Adrenal gland (tissue), 9 donors: ENCODE measurements at regions not wholly inside any gene's neighbourhood (a gene's known extent, or its start where the extent isn't known, plus 50 kb on each side); places are given as distances from the start of the nearest gene placed in this dataset.

ENCODE experiments used
- DNase-seq, 7 donors: peaks; one replicate each; pipeline ENCODE4 v3.0.0-alpha.2; 2019 to 2020
- H3K27ac ChIP-seq, 5 donors: fragments of 200-600 bp; sonication (generic) in 4 of 5; 1 replicate in 3 of 5; 2 replicates in 2 of 5; pipeline versions ENCODE4 v1.5.1 to v1.8.0; 2016 to 2020; ENCODE audit warnings: mild to moderate bottlenecking in 1 of 5
- H3K27me3 ChIP-seq: fragments of 200-600 bp; 2 replicates; pipeline ENCODE4 v1.8.0; 2021
- H3K36me3 ChIP-seq, 2 donors: fragments of 200-600 bp; replicated peaks in 1 of 2; 1 replicate in 1 of 2; 2 replicates in 1 of 2; pipeline versions ENCODE4 v1.5.1 to v1.8.0; 2018 to 2022
- H3K4me1 ChIP-seq, 2 donors: fragments of 200-600 bp; replicated peaks in 1 of 2; 1 replicate in 1 of 2; 2 replicates in 1 of 2; pipeline versions ENCODE4 v1.5.1 to v1.8.0; 2018 to 2021
- H3K4me3 ChIP-seq, 4 donors: fragments of 200-600 bp; sonication (generic) in 3 of 4; one replicate each; pipeline ENCODE4 v1.5.1; 2016 to 2018
- H3K9me3 ChIP-seq, 3 donors: fragments of 200-600 bp; sonication (generic) in 1 of 3; replicated peaks in 1 of 3; 1 replicate in 2 of 3; 2 replicates in 1 of 3; pipeline versions ENCODE4 v1.5.1 to v1.8.0; 2016 to 2021
- CTCF ChIP-seq, 6 experiments: fragments of 450-650 bp in 4 of 6; fragments of 200-600 bp in 2 of 6; sonication (generic) in 1 of 6; IDR thresholded peaks; 1 replicate in 5 of 6; 2 replicates in 1 of 6; pipeline versions ENCODE4 v1.5.1 to v1.8.0; 2016 to 2021; ENCODE audit warnings: antibody characterized with exemption in 6 of 6, mild to moderate bottlenecking in 2 of 6, moderate library complexity in 1 of 6
- POLR2A ChIP-seq, 2 donors: fragments of 450-650 bp; IDR thresholded peaks; one replicate each; pipeline ENCODE4 v1.6.1; 2017; ENCODE audit warnings: antibody characterized with exemption in 2 of 2, mild to moderate bottlenecking in 2 of 2, moderate library complexity in 1 of 2
- WGBS, 4 donors: extraction: QIAGEN DNeasy Blood & Tissue Kit in 2 of 4; methylation state at CpG; one replicate each; pipeline versions ENCODE4 v1.1.5 to v1.1.7; 2013 to 2017; 5-methylcytosine and 5-hydroxymethylcytosine counted together
- intact Hi-C, 2 donors: fragments of 100-400 bp; cut with DNase I; formaldehyde crosslinking; loops; one replicate each; pipeline versions ENCODE4 v1.14.1 to v1.15.0; 2022 to 2023
- small RNA-seq, 2 donors: library from RNA; depleted of rRNA; stranded (forward); fragments of <200 nt; gene quantifications; one replicate each; pipeline ENCODE3, GENCODE V24; 2016
- donor health status: healthy with polysubstance abuse.
- donor health status: Bipolar disorder and iron deficiency.
- donor health status: DM: yes; HTN: yes; CAD: no.
- donor health status: DM: no; HTN: no; CAD: no.
- donor health status: DM: no; HTN: no; CAD: no.

- no peaks in the 10 kb centered on the region for H3K36me3 ChIP-seq
- H3K9me3 ChIP-seq, result no peaks in the 10 kb centered on the region
- H3K27me3 ChIP-seq, result no peaks in the 10 kb centered on the region
- WGBS, 4 donors, result 81 to 93% (median 88%) methylated on average over 6 of the region's 6 CpGs
- H3K4me3 ChIP-seq, result no peak overlapping the region
- intact Hi-C loops, result no loop called here
- no peaks in the 10 kb centered on the region for H3K4me1 ChIP-seq
- no peak for DNase-seq
- TF ChIP-seq POLR2A (IDR thresholded peaks at IDR 0.05), result no peak
- TF ChIP-seq CTCF (IDR thresholded peaks at IDR 0.05), result no peak
- no peak overlapping the region for H3K27ac ChIP-seq
Measured at GRCh38 chr15:67011617-67012005, 53.8 kb upstream of the SMAD3 start.

DNA sequence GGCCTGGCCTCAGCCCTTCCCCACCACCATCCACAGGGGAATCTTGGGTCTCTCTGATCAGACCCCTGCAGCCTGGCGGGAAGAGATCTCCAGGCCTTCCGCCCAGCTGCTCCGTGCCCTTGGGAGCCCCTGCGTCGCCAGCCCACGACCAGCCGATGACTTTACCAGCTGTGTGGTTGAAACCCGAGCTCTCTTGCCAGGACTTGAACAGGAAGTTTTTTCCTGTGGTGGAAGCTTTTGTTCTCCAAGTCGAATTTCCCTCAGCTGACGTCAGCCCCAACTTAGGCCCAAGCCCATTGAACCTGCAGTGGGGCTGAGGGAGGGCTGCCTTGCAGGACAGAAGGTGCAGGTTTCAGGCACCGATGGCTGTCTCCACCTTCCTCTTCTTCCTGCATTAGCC lies 51.7 kb upstream of the SMAD3 start:
- DNase-seq, result no peak
- no peaks in the 10 kb centered on the region for H3K36me3 ChIP-seq

More for the DNA sequence above, 51.7 kb upstream of the SMAD3 start:
- no peaks in the 10 kb centered on the region for H3K9me3 ChIP-seq
- 60 to 80% (median 74%) methylated on average over 4 to 11 of the region's 11 CpGs for WGBS, 4 donors
- no peaks in the 10 kb centered on the region for H3K27me3 ChIP-seq
- intact Hi-C loops, result no loop called here
- no peaks in the 10 kb centered on the region for H3K4me1 ChIP-seq
- TF ChIP-seq CTCF (IDR thresholded peaks at IDR 0.05) (no peak), POLR2A (IDR thresholded peaks at IDR 0.05) (no peak)
- no peak overlapping the region for H3K27ac ChIP-seq
- H3K4me3 ChIP-seq, result no peak overlapping the region

Small RNAs in the stretch of these regions (small RNA-seq; reads per million reads assigned to genes)
- 0 reads per million in 2 donors for gene HMGN2P47
